Activated CD4-positive, alpha-beta T cell treated with anti-CD3 and anti-CD28 coated beads for 48 hours (primary cell): ENCODE measurements at regions not wholly inside any gene's neighbourhood (a gene's known extent, or its start where the extent isn't known, plus 50 kb on each side); places are given as distances from the start of the nearest gene placed in this dataset.

Experiments used
- DNase-seq: peaks from one replicate; pipeline ENCODE4 v3.0.0-alpha.2; 2020

DNA sequence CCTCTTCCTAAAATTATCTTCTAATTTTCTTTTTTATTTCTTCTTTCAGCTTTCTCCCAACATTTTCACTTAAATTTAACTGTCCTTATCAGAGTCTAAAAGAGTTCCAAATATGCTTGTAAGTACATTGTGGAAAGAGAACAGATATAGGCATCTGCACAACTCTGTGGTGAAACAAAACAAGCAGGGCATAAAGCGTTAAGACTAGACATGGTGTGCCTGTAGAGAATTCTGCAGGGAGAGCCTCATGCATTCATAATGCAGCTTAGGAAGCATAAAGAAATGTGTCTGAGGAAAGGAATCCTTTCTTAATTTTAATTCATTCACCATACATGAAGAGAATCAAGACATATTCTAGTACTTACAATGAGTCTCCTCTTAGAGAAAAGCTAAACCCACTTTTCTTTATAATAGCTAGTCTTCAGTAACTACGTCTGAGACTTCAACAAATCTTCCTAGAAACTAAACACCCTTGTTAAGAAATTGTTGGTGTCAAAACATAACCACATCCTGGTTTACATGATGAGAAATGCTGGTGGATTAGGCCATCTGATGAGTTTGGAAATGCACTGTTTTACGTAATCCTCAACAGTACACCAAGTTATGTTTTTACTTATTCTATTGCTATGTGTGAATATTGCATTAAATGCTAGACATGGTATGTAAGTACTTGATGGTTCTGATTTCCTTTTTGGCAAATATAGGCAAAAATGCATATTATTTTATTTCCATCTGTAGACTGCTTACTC is 307.8 kb upstream of the GIMD1 start:
- no peak for DNase-seq

DNA sequence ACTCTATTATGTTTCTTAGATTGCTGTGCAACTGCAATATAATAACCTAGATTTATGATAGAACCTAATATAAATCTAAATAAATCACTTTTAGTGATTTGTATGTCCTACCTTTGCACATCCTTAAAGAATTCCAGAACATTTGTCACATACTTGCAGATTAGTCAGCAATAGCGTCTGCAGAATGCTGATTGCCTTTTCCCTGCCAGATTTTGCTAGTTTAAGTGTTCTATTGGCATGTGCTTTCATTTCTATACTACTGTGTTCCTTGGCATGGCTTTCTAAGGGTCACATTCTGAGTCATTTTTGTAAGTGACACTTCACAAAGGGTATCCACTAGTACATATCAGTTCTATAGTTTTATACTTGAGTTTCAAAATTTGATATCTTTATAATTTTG is 303.1 kb upstream of the GIMD1 start:
- DNase-seq = no peak

DNA sequence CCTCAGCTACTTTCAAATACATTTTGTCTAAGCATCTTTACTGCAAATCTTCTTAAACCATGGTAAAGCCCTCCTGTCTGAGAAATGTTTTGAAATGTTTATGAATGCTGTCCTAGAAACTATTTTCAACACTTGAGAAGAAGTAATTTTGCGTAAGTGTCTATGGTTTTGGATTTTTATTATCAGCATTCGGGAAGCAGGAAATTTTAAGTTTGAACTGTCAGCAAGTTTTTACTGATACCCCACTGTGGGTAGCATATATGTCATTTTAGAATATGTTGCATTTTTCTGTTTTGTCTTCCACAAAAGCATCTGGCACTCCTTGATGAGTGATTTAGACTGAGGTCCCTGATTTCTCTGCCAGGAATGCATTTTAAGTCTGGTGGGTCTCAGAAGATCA is 302.4 kb upstream of the GIMD1 start:
- no peak for DNase-seq

- no peak for DNase-seq
Measured at GRCh38 chr4:106659371-106659770, 290.8 kb upstream of the GIMD1 start.

GRCh38 chr4:106652095-106652494 is 283.5 kb upstream of the GIMD1 start:
- DNase-seq = no peak

- no peak for DNase-seq
Measured at GRCh38 chr4:106650701-106651100, 282.1 kb upstream of the GIMD1 start.

- DNase-seq = no peak
Measured at GRCh38 chr4:106647451-106647850, 278.9 kb upstream of the GIMD1 start.

GRCh38 chr4:106629268-106629625 is 260.7 kb upstream of the GIMD1 start:
- no peak for DNase-seq

GRCh38 chr4:106628586-106629267 is 260.1 kb upstream of the GIMD1 start:
- DNase-seq = no peak

DNA sequence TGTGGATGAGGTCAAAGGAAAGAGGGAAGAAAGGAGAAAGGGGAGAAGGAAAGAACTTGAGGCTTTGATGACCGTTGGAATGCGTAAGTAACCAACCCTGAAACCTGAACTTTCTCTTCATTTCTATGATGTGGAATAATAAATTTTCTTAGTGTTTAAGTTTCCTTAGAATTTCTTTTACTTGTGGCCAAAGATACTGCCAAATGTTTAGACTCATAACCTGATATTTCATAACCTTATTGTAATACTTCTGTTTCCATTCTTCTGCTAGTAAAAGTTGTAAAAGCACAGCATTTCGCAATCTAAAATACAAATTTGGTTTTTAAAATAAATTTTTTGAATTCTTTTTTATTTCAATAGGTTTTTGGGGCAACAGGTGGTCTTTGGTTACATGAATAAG is 258.5 kb upstream of the GIMD1 start:
- no peak for DNase-seq

DNA sequence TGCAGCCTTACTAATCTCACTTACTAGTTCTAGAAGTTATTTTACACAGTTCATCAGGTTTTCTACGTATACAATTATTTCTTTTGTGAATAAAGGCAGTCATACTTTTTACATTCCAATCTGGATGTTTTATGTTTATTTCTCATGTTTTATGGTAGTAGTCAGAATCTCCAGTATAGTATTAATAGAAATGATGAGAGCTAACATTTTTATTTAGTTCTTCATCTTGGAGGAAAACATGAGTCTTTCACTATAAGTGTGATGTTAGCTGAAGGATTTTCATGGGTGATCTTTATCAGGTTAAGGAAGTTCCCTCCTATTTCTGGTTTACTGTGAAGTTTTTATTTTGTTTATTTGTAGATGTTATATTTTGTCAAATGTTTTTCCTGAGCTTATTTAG is 256.1 kb upstream of the GIMD1 start:
- no peak for DNase-seq

DNA sequence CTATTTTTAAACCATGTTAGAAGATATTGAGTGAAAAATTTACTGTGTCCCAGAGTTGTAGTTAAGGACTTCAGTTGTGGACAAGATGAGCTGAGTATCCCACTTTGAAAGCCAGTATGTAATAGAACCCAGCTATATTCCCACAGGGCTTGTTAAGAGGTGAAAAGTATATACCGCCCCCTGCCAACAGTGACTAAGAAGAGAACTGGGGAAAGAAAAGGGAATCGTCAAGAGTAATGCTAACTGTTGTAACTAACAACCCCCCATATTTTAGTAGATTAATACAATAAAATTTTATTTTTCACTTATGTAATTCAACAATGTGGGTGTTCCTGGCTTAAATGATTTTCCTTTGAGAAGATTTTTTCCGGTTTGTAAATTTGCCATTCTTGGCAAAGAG is 250.4 kb upstream of the GIMD1 start:
- no peak for DNase-seq

DNA sequence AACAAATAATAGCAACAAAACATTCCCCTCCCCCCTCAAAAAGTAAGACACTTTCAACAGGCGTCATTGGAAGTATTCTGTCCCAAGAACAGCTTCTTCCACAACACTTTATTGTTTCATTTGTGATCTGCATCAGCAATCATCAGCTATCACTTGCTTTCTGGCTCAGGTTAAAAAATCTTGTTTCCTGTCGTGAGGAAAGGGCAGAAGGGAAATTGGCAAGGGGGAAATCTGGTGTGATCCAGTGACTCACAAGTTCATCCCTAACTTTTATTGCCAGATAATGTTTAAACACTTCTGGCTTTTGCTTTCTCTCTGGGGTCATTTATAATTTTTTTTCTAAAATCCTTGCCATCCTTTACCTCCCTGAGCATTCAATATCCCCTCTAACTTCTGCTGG is 247.4 kb upstream of the GIMD1 start:
- DNase-seq = no peak

- DNase-seq = no peak
Measured at GRCh38 chr4:106615410-106615945, 246.9 kb upstream of the GIMD1 start.

- DNase-seq = no peak
Measured at GRCh38 chr4:106614441-106614840, 245.9 kb upstream of the GIMD1 start.

GRCh38 chr4:106609917-106610316 is 241.3 kb upstream of the GIMD1 start:
- DNase-seq = no peak

- DNase-seq = no peak
Measured at GRCh38 chr4:106607558-106607957, 239.0 kb upstream of the GIMD1 start.

- no peak for DNase-seq
Measured at GRCh38 chr4:106604319-106605051, 235.9 kb upstream of the GIMD1 start.

GRCh38 chr4:106603471-106603870 is 234.9 kb upstream of the GIMD1 start:
- no peak for DNase-seq

DNA sequence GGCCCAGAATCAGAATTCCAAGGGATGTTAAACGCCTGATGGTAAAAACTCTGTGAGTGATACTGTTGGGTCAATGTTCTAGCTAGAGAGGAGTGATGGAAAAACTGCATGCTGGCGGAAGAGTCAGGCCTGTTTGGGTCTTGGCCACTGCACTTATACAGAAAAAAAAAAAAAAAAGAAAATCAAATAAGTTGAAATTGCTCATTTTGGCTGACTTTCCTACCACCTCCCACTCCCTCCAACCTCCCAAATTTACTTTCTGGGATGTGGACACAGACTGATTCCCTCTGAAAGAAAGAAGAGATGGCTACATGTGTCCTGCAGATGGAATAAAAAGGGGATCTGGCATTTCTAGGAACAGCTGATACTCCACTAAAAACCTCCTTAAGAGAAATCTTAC is 234.1 kb upstream of the GIMD1 start:
- DNase-seq = no peak

GRCh38 chr4:106601519-106601918 is 232.9 kb upstream of the GIMD1 start:
- no peak for DNase-seq

DNA sequence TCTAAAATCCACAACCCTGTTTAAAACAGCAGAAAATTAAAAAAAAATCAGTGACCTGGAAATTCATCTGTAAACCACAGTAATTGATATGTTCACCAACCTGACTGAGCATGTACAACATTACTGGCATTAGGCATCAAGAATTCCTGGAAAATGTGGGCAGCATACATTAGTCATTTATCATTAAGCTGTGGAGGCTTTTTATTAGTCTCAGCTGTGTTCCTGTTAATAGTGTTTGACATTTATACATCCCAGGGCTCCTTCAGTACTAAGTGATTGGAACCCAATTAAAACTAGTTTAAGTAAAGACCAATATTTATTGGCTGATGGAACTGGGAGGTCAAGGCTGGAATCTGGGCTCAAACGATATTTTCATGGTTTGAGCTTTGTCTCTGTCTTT is 227.3 kb upstream of the GIMD1 start:
- no peak for DNase-seq

GRCh38 chr4:106594291-106594952 is 225.8 kb upstream of the GIMD1 start:
- no peak for DNase-seq
